Right lobe of liver (tissue), 6 donors: ENCODE measurements at regions not wholly inside any gene's neighbourhood (a gene's known extent, or its start where the extent isn't known, plus 50 kb on each side); places are given as distances from the start of the nearest gene placed in this dataset.

Experiments used
- ATAC-seq, 4 donors: fragments of 200-7000 bp; cut with Tn5 transposase; one replicate each; pipeline ENCODE4 v1.9.1; 2020; ENCODE audit warnings: mild to moderate bottlenecking in 4 of 4, moderate library complexity in 4 of 4
- DNase-seq, 3 donors: peaks; one replicate each; pipeline ENCODE4 v3.0.0-alpha.2; 2020
- H3K27ac ChIP-seq, 3 donors: fragments of 200-600 bp; one replicate each; pipeline ENCODE4 v1.8.0; 2022
- H3K27me3 ChIP-seq, 2 donors: fragments of 200-600 bp; one replicate each; pipeline ENCODE4 v1.8.0; 2022
- H3K36me3 ChIP-seq, 4 donors: fragments of 200-600 bp; sonication (generic) in 1 of 4; one replicate each; pipeline versions ENCODE4 v1.5.1 to v1.8.0; 2017 to 2022; ENCODE audit warnings: control low read depth in 1 of 4
- H3K4me1 ChIP-seq, 4 donors: fragments of 200-600 bp; sonication (generic) in 1 of 4; one replicate each; pipeline versions ENCODE4 v1.5.1 to v1.8.0; 2017 to 2022; ENCODE audit warnings: control low read depth in 1 of 4
- H3K4me3 ChIP-seq, 3 donors: fragments of 200-600 bp; one replicate each; pipeline ENCODE4 v1.8.0; 2022
- H3K9me3 ChIP-seq, 4 donors: fragments of 200-600 bp; sonication (generic) in 1 of 4; one replicate each; pipeline versions ENCODE4 v1.5.1 to v1.8.0; 2017 to 2022; ENCODE audit warnings: control low read depth in 1 of 4
- CTCF ChIP-seq, 4 donors: fragments of 200-600 bp in 3 of 4; fragments of 450-650 bp in 1 of 4; IDR thresholded peaks; one replicate each; pipeline versions ENCODE4 v1.5.1 to v1.8.0; 2016 to 2022; ENCODE audit warnings: antibody characterized with exemption in 4 of 4, mild to moderate bottlenecking in 2 of 4
- POLR2A ChIP-seq: fragments of 450-650 bp; IDR thresholded peaks from one replicate; pipeline ENCODE4 v1.6.1; 2017; ENCODE audit warnings: antibody characterized with exemption, mild to moderate bottlenecking
- WGBS: methylation state at CpG from one replicate; pipeline ENCODE4 v1.1.6; 2018; ENCODE audit warnings: low coverage, low lambda C conversion rate; ENCODE audit not compliant: insufficient coverage; ENCODE audit errors: missing lambda C conversion rate; 5-methylcytosine and 5-hydroxymethylcytosine counted together
- intact Hi-C, 2 donors: fragments of 100-400 bp; cut with DNase I; formaldehyde crosslinking; loops; one replicate each; pipeline versions ENCODE4 v1.11.2 to v1.14.1; 2022
- donor health status: DM: no; HTN: yes; CAD: no.
- donor health status: DM: no; HTN: no; CAD: no.
- donor health status: DM: no; HTN: no; CAD: no.
- donor health status: DM: no; HTN: yes; CAD: no.
- donor health status: DM: no; HTN: yes; CAD: no.

- intact Hi-C loops = no loop called here
Measured at GRCh38 chr13:61696676-61697075, 281.0 kb upstream of the PCDH20 start.

GRCh38 chr13:61695147-61695546 lies 279.5 kb upstream of the PCDH20 start:
- TF ChIP-seq CTCF (IDR thresholded peaks at IDR 0.05) (no peak), POLR2A (no peak)
- 83% methylated on average over 2 of the region's 2 CpGs for WGBS
- H3K9me3 ChIP-seq = no peaks in the 10 kb centered on the region

More at GRCh38 chr13:61696676-61697075, 281.0 kb upstream of the PCDH20 start:
- ATAC-seq = no peak
- no peaks in the 10 kb centered on the region for H3K36me3 ChIP-seq
- no peak overlapping the region for H3K27ac ChIP-seq
- TF ChIP-seq POLR2A = no peak
- TF ChIP-seq CTCF (IDR thresholded peaks at IDR 0.05) = no peak
- 54% methylated on average over 5 of the region's 5 CpGs for WGBS
- no peak for DNase-seq
- no peaks in the 10 kb centered on the region for H3K4me1 ChIP-seq
- no peak overlapping the region for H3K4me3 ChIP-seq
- no peaks in the 10 kb centered on the region for H3K9me3 ChIP-seq
- H3K27me3 ChIP-seq = no peaks in the 10 kb centered on the region

GRCh38 chr13:61692691-61693090 lies 277.0 kb upstream of the PCDH20 start:
- H3K27ac ChIP-seq = no peak overlapping the region
- H3K36me3 ChIP-seq = no peaks in the 10 kb centered on the region
- H3K9me3 ChIP-seq = no peaks in the 10 kb centered on the region
- no peak for ATAC-seq
- no peak for TF ChIP-seq POLR2A
- no peak for TF ChIP-seq CTCF (IDR thresholded peaks at IDR 0.05)
- no peak for DNase-seq
- no peaks in the 10 kb centered on the region for H3K4me1 ChIP-seq
- intact Hi-C loops = no loop called here
- H3K4me3 ChIP-seq = no peak overlapping the region
- no peaks in the 10 kb centered on the region for H3K27me3 ChIP-seq

More at GRCh38 chr13:61695147-61695546, 279.5 kb upstream of the PCDH20 start:
- intact Hi-C loops = no loop called here
- DNase-seq (no peak), ATAC-seq (no peak)
- Histone ChIP-seq H3K27ac (no peak overlapping the region), H3K4me1 (no peaks in the 10 kb centered on the region), H3K4me3 (no peak overlapping the region), H3K27me3 (no peaks in the 10 kb centered on the region), H3K36me3 (no peaks in the 10 kb centered on the region)

GRCh38 chr13:61685682-61686012 lies 270.0 kb upstream of the PCDH20 start:
- Histone ChIP-seq H3K4me3 (no peak overlapping the region), H3K27ac (no peak overlapping the region), H3K4me1 (no peaks in the 10 kb centered on the region), H3K27me3 (no peaks in the 10 kb centered on the region), H3K36me3 (no peaks in the 10 kb centered on the region), H3K9me3 (no peaks in the 10 kb centered on the region)
- intact Hi-C loops = no loop called here
- DNase-seq (peak in 1 of 3 donors; percentile 58), ATAC-seq (peak; percentile 99)
- TF ChIP-seq POLR2A = no peak
- TF ChIP-seq CTCF (IDR thresholded peaks at IDR 0.05) = peak; percentile 43 to 67 (median 62)
- WGBS = 23% methylated on average over 2 of the region's 2 CpGs

GRCh38 chr13:61684976-61685681 lies 269.5 kb upstream of the PCDH20 start:
- WGBS = 67% methylated on average over 2 of the region's 4 CpGs
- no peak for TF ChIP-seq CTCF (IDR thresholded peaks at IDR 0.05)
- TF ChIP-seq POLR2A = no peak
- Histone ChIP-seq H3K36me3 (no peaks in the 10 kb centered on the region), H3K9me3 (no peaks in the 10 kb centered on the region), H3K27me3 (no peaks in the 10 kb centered on the region), H3K4me3 (no peak overlapping the region), H3K27ac (no peak overlapping the region), H3K4me1 (no peaks in the 10 kb centered on the region)
- intact Hi-C loops = no loop called here
- peak; percentile 20 to 72 (median 54) for ATAC-seq
- DNase-seq = no peak
